ENCODE measurements at regions not wholly inside any gene's neighbourhood (a gene's known extent, or its start where the extent isn't known, plus 50 kb on each side); places are given as distances from the start of the nearest gene placed in this dataset.

DNA sequence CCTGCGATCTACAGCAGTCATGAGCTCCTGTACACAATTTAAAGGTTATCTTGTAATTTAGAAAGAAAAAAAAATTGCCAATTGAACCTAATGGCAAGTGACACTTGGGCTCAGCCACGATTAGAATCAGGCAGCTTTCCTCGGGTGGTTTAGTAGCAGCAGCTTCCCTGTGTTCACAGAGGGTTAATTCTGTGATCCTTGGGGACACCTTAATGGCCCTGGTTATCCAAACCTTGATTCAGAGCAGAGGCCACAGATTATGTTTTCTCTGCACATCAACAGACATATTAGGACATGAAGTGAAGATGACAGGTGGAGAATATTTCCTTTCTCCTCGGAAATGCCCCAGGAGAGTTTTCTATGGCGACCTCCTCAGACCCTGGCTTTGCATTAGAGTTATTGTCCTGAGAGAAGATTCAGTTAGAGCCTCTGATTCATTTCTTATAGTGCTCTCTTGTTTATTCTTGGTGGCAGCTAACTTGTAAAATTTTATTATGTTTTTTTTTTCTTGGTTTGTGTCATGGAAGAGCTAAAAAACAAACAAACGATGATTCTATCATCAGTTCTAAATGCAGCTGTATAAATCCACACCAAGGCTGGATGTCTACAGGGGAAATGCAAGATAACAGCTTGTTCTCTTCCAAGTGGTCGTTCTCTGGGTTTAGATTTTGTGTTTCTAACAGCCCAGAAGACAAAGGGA is 351.2 kb upstream of the DYNLRB2 start (continued):
- no peak for TF ChIP-seq STAT6 (CRISPR knock-in tag; conservative IDR thresholded peaks at IDR 0.05; ENCODE audit: low read depth)
- no peak for TF ChIP-seq JAZF1 (CRISPR knock-in tag; IDR thresholded peaks at IDR 0.05)
- no peak for TF ChIP-seq ATF3 (CRISPR knock-in tag; conservative IDR thresholded peaks at IDR 0.05)

- DNase-seq (ENCODE audit: low spot score) (no peak), ATAC-seq (no peak)
- TF ChIP-seq, protein P1, sequence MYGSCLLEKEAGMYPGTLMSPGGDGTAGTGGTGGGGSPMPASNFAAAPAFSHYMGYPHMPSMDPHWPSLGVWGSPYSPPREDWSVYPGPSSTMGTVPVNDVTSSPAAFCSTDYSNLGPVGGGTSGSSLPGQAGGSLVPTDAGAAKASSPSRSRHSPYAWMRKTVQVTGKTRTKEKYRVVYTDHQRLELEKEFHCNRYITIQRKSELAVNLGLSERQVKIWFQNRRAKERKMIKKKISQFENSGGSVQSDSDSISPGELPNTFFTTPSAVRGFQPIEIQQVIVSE (CRISPR knock-in tag; IDR thresholded peaks at IDR 0.05; ENCODE audit: borderline replicate concordance), result no peak
- TF ChIP-seq, protein P2, sequence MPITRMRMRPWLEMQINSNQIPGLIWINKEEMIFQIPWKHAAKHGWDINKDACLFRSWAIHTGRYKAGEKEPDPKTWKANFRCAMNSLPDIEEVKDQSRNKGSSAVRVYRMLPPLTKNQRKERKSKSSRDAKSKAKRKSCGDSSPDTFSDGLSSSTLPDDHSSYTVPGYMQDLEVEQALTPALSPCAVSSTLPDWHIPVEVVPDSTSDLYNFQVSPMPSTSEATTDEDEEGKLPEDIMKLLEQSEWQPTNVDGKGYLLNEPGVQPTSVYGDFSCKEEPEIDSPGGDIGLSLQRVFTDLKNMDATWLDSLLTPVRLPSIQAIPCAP (CRISPR knock-in tag; IDR thresholded peaks at IDR 0.05), result no peak
- TF ChIP-seq FOXK1 (CRISPR knock-in tag; IDR thresholded peaks at IDR 0.05) (no peak), HMGA2 (CRISPR knock-in tag; IDR thresholded peaks at IDR 0.05) (no peak), CTCF (IDR thresholded peaks at IDR 0.05) (no peak), E2F5 (CRISPR knock-in tag; IDR thresholded peaks at IDR 0.05) (no peak), ELF4 (CRISPR knock-in tag; IDR thresholded peaks at IDR 0.05; ENCODE audit: low read depth) (no peak)
- Mint-ChIP-seq H3K27me3 (ENCODE audit: low read depth) (no peaks in the 10 kb centered on the region), H3K27ac (no peak overlapping the region), H3K4me1 (no peaks in the 10 kb centered on the region), H3K36me3 (no peaks in the 10 kb centered on the region), H3K9me3 (peaks cover under 1% of the 10 kb centered on the region; the same call in 1 of the 2 replicates), H3K4me3 (no peak overlapping the region)
- ChIA-PET POLR2A (no interaction called here), CTCF (no interaction called here)
Observed at GRCh38 chr16:80176114-80176513, 364.7 kb upstream of the DYNLRB2 start.

DNA sequence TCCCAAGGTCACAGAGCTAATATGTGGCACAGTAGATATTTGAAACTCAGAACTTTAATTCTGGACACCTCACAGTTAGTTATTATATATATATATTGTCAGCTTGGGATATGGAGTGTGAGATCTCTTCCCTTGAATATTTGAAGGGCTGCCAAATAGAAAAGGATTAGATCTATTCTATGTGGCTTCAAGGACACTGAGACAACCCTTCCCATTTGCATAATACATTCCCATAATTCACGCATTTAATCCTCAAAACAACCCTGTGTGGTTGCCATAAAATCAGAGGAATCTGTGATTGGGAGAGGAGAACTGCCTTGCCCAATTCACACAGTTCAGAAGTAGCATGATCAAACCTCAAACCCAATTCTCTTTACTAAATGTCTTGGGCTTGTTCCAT is 365.8 kb upstream of the DYNLRB2 start:
- Mint-ChIP-seq H3K4me1 (no peaks in the 10 kb centered on the region), H3K27ac (no peak overlapping the region), H3K27me3 (ENCODE audit: low read depth) (no peaks in the 10 kb centered on the region), H3K36me3 (no peaks in the 10 kb centered on the region), H3K4me3 (no peak overlapping the region), H3K9me3 (no peaks in the 10 kb centered on the region; the same call in 1 of the 2 replicates)
- ATAC-seq (no peak), DNase-seq (ENCODE audit: low spot score) (no peak)
- POLR2A ChIA-PET, result no interaction called here
- CTCF ChIA-PET, result no interaction called here
- TF ChIP-seq ZNF416 (CRISPR knock-in tag; IDR thresholded peaks at IDR 0.05) (no peak), ZBTB21 (CRISPR knock-in tag; IDR thresholded peaks at IDR 0.05; ENCODE audit: borderline replicate concordance) (no peak), ZNF281 (CRISPR knock-in tag; IDR thresholded peaks at IDR 0.05) (no peak), PRRX2 (CRISPR knock-in tag; IDR thresholded peaks at IDR 0.05) (no peak), GRHL2 (CRISPR knock-in tag; IDR thresholded peaks at IDR 0.05; ENCODE audit: insufficient replicate concordance, severe bottlenecking) (no peak), ERG (CRISPR knock-in tag; IDR thresholded peaks at IDR 0.05) (no peak), PRDM15 (CRISPR knock-in tag; IDR thresholded peaks at IDR 0.05) (no peak)

Measured in WTC11 (cell line).